MG63 (cell line): ENCODE measurements at regions not wholly inside any gene's neighbourhood (a gene's known extent, or its start where the extent isn't known, plus 50 kb on each side); places are given as distances from the start of the nearest gene placed in this dataset.

Source experiments
- DNase-seq: peaks from one replicate; pipeline ENCODE4 v3.0.0-alpha.2; 2020
- H3K27me3 ChIP-seq: fragments of 250-450 bp; sonication (Bioruptor Pico); 2 replicates; pipeline ENCODE4 v1.5.1; 2020; ENCODE audit warnings: mild to moderate bottlenecking, moderate library complexity
- H3K36me3 ChIP-seq: fragments of 250-450 bp; sonication (Bioruptor Pico); 2 replicates; pipeline ENCODE4 v1.5.1; 2020; ENCODE audit warnings: mild to moderate bottlenecking, moderate library complexity
- H3K4me3 ChIP-seq: fragments of 250-450 bp; sonication (Bioruptor Pico); 2 replicates; pipeline ENCODE4 v1.5.1; 2020; ENCODE audit warnings: mild to moderate bottlenecking, moderate library complexity
- H3K9me3 ChIP-seq: fragments of 250-450 bp; sonication (Bioruptor Pico); 2 replicates; pipeline ENCODE4 v1.5.1; 2020; ENCODE audit warnings: mild to moderate bottlenecking, moderate library complexity

GRCh38 chr17:33964344-33964979, 290.6 kb upstream of the CCL2 start:
- no peaks in the 10 kb centered on the region for H3K9me3 ChIP-seq
- no peaks in the 10 kb centered on the region for H3K27me3 ChIP-seq
- DNase-seq = no peak
- H3K4me3 ChIP-seq = no peak overlapping the region
- no peaks in the 10 kb centered on the region for H3K36me3 ChIP-seq

- Histone ChIP-seq H3K9me3 (no peaks in the 10 kb centered on the region), H3K4me3 (no peak overlapping the region), H3K27me3 (no peaks in the 10 kb centered on the region), H3K36me3 (no peaks in the 10 kb centered on the region)
- DNase-seq = no peak
These were observed 288.6 kb upstream of the CCL2 start for GRCh38 chr17:33966410-33967059.

DNA sequence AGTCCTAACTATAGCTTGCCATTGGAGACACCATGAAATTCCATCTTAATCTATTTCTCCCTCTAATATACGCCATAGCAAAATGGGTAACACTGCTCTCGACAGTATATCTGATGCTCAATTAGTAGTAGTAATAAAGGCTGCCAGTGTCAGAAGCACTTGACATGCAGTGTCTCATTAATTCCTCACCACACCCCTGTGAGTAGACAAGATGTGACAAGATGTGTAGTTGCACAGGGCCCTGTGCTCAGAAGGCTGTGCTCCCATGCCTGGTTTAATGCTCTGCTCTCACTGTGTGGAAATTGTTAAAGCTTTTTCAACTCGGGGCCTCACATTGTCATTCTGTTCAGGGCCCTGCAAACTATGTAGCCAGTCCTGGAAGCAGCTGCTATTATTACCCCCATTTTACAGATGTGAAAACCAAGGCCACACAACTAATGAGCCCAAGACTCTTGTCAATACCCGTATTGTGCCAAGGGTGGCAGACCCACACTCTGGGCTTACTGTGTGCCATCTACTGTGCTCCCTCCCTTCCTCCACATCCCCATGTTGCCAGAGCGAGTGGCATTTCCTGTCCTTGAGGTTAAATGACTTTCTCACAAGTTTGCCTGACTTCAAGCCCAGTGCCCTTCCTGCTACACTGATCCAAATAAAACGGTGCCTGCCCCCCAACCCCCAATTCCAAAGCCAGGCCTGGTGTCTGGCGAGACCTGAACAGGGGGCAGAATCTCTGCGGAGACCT, 287.3 kb upstream of the CCL2 start:
- H3K27me3 ChIP-seq = no peaks in the 10 kb centered on the region
- no peak for DNase-seq
- H3K9me3 ChIP-seq = no peaks in the 10 kb centered on the region
- no peak overlapping the region for H3K4me3 ChIP-seq
- H3K36me3 ChIP-seq = no peaks in the 10 kb centered on the region

GRCh38 chr17:33968350-33969044, 286.6 kb upstream of the CCL2 start:
- no peak overlapping the region for H3K4me3 ChIP-seq
- no peaks in the 10 kb centered on the region for H3K9me3 ChIP-seq
- no peaks in the 10 kb centered on the region for H3K36me3 ChIP-seq
- H3K27me3 ChIP-seq = no peaks in the 10 kb centered on the region
- no peak for DNase-seq

- no peaks in the 10 kb centered on the region for H3K36me3 ChIP-seq
- no peaks in the 10 kb centered on the region for H3K9me3 ChIP-seq
- DNase-seq = no peak
These were observed 284.8 kb upstream of the CCL2 start for GRCh38 chr17:33970279-33970678.

GRCh38 chr17:33972763-33973162, 282.3 kb upstream of the CCL2 start:
- Histone ChIP-seq H3K4me3 (no peak overlapping the region), H3K36me3 (no peaks in the 10 kb centered on the region), H3K9me3 (no peaks in the 10 kb centered on the region), H3K27me3 (no peaks in the 10 kb centered on the region)
- no peak for DNase-seq

More at GRCh38 chr17:33970279-33970678, 284.8 kb upstream of the CCL2 start:
- Histone ChIP-seq H3K27me3 (no peaks in the 10 kb centered on the region), H3K4me3 (no peak overlapping the region)

- DNase-seq = no peak
- Histone ChIP-seq H3K27me3 (no peaks in the 10 kb centered on the region), H3K9me3 (no peaks in the 10 kb centered on the region), H3K4me3 (no peak overlapping the region), H3K36me3 (no peaks in the 10 kb centered on the region)
These were observed 281.6 kb upstream of the CCL2 start for GRCh38 chr17:33973491-33973890.

DNA sequence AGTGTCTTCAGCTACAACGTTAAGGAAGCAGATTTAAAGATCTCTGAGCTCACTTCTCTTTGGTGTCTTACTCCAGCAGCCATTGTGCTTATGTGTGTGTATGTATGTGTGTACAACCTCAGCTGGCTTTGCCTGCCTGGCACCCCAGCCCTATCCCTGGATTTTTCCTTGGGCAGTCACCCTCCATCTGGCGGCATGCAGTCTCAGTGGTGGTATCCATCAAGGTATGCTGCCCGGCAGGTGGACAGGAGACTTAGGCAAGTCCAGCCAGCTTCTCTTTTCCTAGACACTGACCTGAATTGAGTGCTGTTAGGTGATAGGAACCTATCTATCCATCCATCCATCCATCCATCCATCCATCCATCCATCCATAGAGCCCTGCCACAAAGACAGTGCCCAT, 280.8 kb upstream of the CCL2 start:
- no peak overlapping the region for H3K4me3 ChIP-seq
- no peaks in the 10 kb centered on the region for H3K9me3 ChIP-seq
- no peaks in the 10 kb centered on the region for H3K36me3 ChIP-seq
- no peak for DNase-seq
- no peaks in the 10 kb centered on the region for H3K27me3 ChIP-seq

DNA sequence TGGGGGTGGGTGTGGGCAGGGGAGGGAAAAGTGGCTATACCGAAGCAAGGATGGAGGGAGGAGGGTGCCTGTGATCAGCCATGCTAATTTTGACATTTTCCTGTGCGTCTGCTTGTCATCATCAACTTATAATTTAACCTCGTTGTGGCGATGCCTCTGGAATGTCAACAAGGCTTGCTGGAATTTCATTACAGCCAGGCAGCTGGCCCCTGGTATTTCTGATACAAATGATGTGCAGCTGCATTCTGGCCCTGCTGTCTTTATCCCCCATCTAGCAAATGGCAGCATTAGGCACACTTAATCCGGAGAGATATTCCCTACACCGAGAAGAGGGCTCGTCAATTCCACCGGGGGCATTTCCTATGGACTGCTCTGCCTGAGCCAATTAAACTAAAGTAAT, 278.3 kb upstream of the CCL2 start:
- no peak overlapping the region for H3K4me3 ChIP-seq
- no peaks in the 10 kb centered on the region for H3K27me3 ChIP-seq
- DNase-seq = no peak
- H3K9me3 ChIP-seq = no peaks in the 10 kb centered on the region
- H3K36me3 ChIP-seq = no peaks in the 10 kb centered on the region

GRCh38 chr17:33977729-33978514, 277.2 kb upstream of the CCL2 start:
- H3K36me3 ChIP-seq = no peaks in the 10 kb centered on the region
- DNase-seq = peak; percentile 73
- H3K27me3 ChIP-seq = no peaks in the 10 kb centered on the region
- H3K9me3 ChIP-seq = no peaks in the 10 kb centered on the region
- no peak overlapping the region for H3K4me3 ChIP-seq

DNA sequence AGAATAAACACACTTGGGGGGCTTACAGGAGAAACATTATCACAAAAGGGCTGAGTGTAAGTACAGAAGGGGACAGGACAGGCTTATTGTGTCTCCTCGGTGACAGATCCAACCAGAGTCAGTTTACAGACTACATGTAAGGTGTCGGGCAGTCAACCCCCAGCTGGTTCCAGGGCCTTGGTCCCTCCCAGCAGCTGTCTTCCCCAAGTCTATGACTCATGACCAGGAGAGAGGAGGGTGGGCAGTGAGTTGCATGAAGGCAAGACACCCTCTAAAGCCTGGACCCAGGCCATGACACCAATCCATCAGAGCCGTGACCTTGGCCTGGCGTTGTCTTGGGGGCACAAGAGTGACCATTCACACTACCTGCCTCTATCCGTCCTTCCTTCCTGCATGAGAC, 276.2 kb upstream of the CCL2 start:
- no peaks in the 10 kb centered on the region for H3K9me3 ChIP-seq
- DNase-seq = no peak
- H3K4me3 ChIP-seq = no peak overlapping the region
- H3K27me3 ChIP-seq = no peaks in the 10 kb centered on the region
- H3K36me3 ChIP-seq = no peaks in the 10 kb centered on the region

- Histone ChIP-seq H3K27me3 (no peaks in the 10 kb centered on the region), H3K9me3 (no peaks in the 10 kb centered on the region), H3K4me3 (no peak overlapping the region), H3K36me3 (no peaks in the 10 kb centered on the region)
- no peak for DNase-seq
These were observed 274.9 kb upstream of the CCL2 start for GRCh38 chr17:33980193-33980592.

DNA sequence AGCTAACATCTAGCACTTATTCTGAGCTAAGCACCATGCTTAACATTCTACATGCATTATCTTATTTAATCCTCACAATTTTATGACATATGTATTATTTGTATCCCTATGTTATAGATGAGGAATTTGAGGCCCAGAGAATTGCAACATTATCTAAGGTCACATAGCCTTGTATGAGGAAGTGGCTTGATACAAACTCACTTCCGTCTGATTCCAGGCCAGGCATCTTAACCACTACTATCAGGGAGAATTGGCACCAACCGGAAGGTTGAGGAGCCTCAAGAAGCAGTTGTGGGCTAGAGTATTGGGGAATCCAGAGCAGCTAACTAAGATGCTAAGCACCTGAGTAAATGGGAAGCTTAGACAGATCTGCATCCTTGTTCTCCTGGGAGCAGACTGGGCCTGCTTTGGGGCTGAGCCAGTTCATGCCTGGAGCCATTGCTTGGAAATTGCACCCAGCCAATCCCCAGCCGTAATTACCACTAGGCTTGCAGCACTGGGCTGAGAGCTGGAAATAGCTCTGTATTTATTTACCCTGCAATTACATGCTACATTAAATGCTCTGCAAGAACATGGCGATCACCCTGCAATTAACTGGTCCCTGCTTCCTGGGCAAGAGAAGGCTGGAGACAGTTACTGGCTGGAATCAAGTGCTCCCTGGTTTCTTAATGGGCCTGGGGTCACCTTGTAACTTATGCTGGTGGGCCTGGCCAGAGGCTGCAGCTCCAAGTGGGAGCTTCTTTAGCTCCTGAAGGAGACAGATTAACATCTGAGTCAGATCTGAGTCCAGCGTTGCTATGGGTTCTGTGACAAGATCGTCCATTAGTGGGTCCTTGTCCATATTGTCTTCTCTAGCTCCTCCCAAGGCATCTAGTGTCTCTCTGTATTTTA, 273.1 kb upstream of the CCL2 start:
- H3K9me3 ChIP-seq = no peaks in the 10 kb centered on the region
- H3K27me3 ChIP-seq = no peaks in the 10 kb centered on the region
- no peak for DNase-seq
- H3K36me3 ChIP-seq = no peaks in the 10 kb centered on the region
- H3K4me3 ChIP-seq = no peak overlapping the region

GRCh38 chr17:33982909-33983308, 272.2 kb upstream of the CCL2 start:
- H3K27me3 ChIP-seq = no peaks in the 10 kb centered on the region
- no peaks in the 10 kb centered on the region for H3K36me3 ChIP-seq
- no peak for DNase-seq
- no peak overlapping the region for H3K4me3 ChIP-seq
- H3K9me3 ChIP-seq = no peaks in the 10 kb centered on the region

- H3K9me3 ChIP-seq = no peaks in the 10 kb centered on the region
- no peak overlapping the region for H3K4me3 ChIP-seq
- DNase-seq = no peak
- H3K36me3 ChIP-seq = no peaks in the 10 kb centered on the region
- no peaks in the 10 kb centered on the region for H3K27me3 ChIP-seq
These were observed 271.1 kb upstream of the CCL2 start for GRCh38 chr17:33983824-33984574.
